Activated CD8-positive, alpha-beta memory T cell treated with anti-CD3 and anti-CD28 coated beads for 36 hours (primary cell): ENCODE measurements at regions not wholly inside any gene's neighbourhood (a gene's known extent, or its start where the extent isn't known, plus 50 kb on each side); places are given as distances from the start of the nearest gene placed in this dataset.

Experiments used
- CTCF ChIA-PET: fragments of 350-600 bp; sonication (Branson Sonifier 250); formaldehyde crosslinking; loops from one replicate; lab custom pipeline; 2021; ENCODE audit warnings: antibody characterized with exemption; lab: Charles Lee
- POLR2A ChIA-PET: fragments of 350-600 bp; sonication (Branson Sonifier 250); formaldehyde crosslinking; loops from one replicate; lab custom pipeline; 2021; ENCODE audit warnings: antibody characterized with exemption; lab: Charles Lee

- POLR2A ChIA-PET = no interaction called here
These were observed 519.9 kb upstream of the NOX3 start for GRCh38 chr6:155975506-155975905.

GRCh38 chr6:155974811-155975323 lies 519.2 kb upstream of the NOX3 start:
- ChIA-PET POLR2A (no interaction called here), CTCF (no interaction called here)

More at GRCh38 chr6:155975506-155975905, 519.9 kb upstream of the NOX3 start:
- CTCF ChIA-PET = no interaction called here

GRCh38 chr6:155974359-155974758 lies 518.7 kb upstream of the NOX3 start:
- ChIA-PET CTCF (interaction anchor here (0.6 kb wide), 1 partner anchor 1212 kb away, joined by 3 read pairs; no protein-coding TSS in a partner anchor), POLR2A (no interaction called here)

- ChIA-PET POLR2A (no interaction called here), CTCF (no interaction called here)
These were observed 515.5 kb upstream of the NOX3 start for GRCh38 chr6:155970876-155971708.

- CTCF ChIA-PET = no interaction called here
- POLR2A ChIA-PET = no interaction called here
These were observed 514.8 kb upstream of the NOX3 start for GRCh38 chr6:155970472-155970871.

- ChIA-PET POLR2A (no interaction called here), CTCF (no interaction called here)
These were observed 513.3 kb upstream of the NOX3 start for GRCh38 chr6:155968921-155969320.

- POLR2A ChIA-PET = no interaction called here
- CTCF ChIA-PET = interaction anchor here (0.7 kb wide), 1 partner anchor 1410 kb away, joined by 3 read pairs; no protein-coding TSS in a partner anchor
These were observed 511.7 kb upstream of the NOX3 start for GRCh38 chr6:155967322-155967721.

- CTCF ChIA-PET = no interaction called here
These were observed 508.9 kb upstream of the NOX3 start for GRCh38 chr6:155964544-155964943.

GRCh38 chr6:155962276-155962675 lies 506.6 kb upstream of the NOX3 start:
- ChIA-PET CTCF (no interaction called here), POLR2A (no interaction called here)

More at GRCh38 chr6:155964544-155964943, 508.9 kb upstream of the NOX3 start:
- POLR2A ChIA-PET = no interaction called here

- POLR2A ChIA-PET = no interaction called here
- CTCF ChIA-PET = no interaction called here
These were observed 504.4 kb upstream of the NOX3 start for GRCh38 chr6:155959898-155960495.

GRCh38 chr6:155958550-155958949 lies 502.9 kb upstream of the NOX3 start:
- ChIA-PET POLR2A (no interaction called here), CTCF (no interaction called here)

- CTCF ChIA-PET = no interaction called here
- POLR2A ChIA-PET = no interaction called here
These were observed 499.4 kb upstream of the NOX3 start for GRCh38 chr6:155955038-155955437.

GRCh38 chr6:155954149-155954548 lies 498.5 kb upstream of the NOX3 start:
- POLR2A ChIA-PET = no interaction called here
- CTCF ChIA-PET = no interaction called here

- CTCF ChIA-PET = no interaction called here
- POLR2A ChIA-PET = no interaction called here
These were observed 493.6 kb upstream of the NOX3 start for GRCh38 chr6:155949256-155949655.

- POLR2A ChIA-PET = no interaction called here
- CTCF ChIA-PET = no interaction called here
These were observed 491.2 kb upstream of the NOX3 start for GRCh38 chr6:155946860-155947259.

GRCh38 chr6:155943635-155944034 lies 488.0 kb upstream of the NOX3 start:
- CTCF ChIA-PET = interaction anchor here (0.6 to 0.7 kb wide), 2 partner anchors 113 to 576 kb away, joined by 3 to 4 read pairs; no protein-coding TSS in a partner anchor
- POLR2A ChIA-PET = no interaction called here

- ChIA-PET CTCF (no interaction called here), POLR2A (no interaction called here)
These were observed 483.6 kb upstream of the NOX3 start for GRCh38 chr6:155939253-155939652.

- ChIA-PET CTCF (no interaction called here), POLR2A (no interaction called here)
These were observed 480.9 kb upstream of the NOX3 start for GRCh38 chr6:155936551-155936950.

GRCh38 chr6:155936127-155936526 lies 480.5 kb upstream of the NOX3 start:
- ChIA-PET CTCF (no interaction called here), POLR2A (no interaction called here)

GRCh38 chr6:155916846-155917624 lies 461.4 kb upstream of the NOX3 start:
- ChIA-PET CTCF (no interaction called here), POLR2A (no interaction called here)
